ENCODE measurements at regions not wholly inside any gene's neighbourhood (a gene's known extent, or its start where the extent isn't known, plus 50 kb on each side); places are given as distances from the start of the nearest gene placed in this dataset.

DNA sequence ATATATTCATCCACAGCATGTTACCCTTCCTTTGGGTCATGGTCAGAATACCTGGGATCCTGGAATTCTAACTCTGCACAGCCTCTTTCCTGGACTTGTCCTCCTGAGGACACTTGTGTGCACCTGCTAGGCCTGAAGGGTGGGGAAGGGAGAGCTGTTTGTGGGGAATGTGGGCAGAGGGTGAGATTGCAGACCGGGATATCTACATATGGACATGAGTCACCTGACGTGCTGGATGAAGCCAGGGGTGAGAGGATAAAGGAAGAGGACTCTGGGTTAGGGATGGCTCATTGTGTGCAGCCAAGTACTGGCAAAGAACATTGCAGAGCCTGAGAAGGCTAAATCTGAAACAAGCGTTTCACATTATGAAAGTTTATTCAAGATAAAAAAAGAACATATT is 241.4 kb upstream of the RPS23 start:
- Histone ChIP-seq H3K9ac (ENCODE audit: low read length) (no peak overlapping the region), H3K4me1 (ENCODE audit: control insufficient read depth in 1 of 2, insufficient read depth in 2 of 2, low read length in 2 of 2) (no peaks in the 10 kb centered on the region), H3K9me3 (ENCODE audit: control insufficient read depth in 1 of 2, insufficient read depth in 1 of 2, low read depth in 1 of 2, low read length in 2 of 2) (no peaks in the 10 kb centered on the region), H3K4me3 (replicated peaks in 1 of 2; ENCODE audit: low read depth in 1 of 2, low read length in 2 of 2) (no peak overlapping the region), H3K79me2 (ENCODE audit: insufficient read depth, low read length) (no peaks in the 10 kb centered on the region; the same call in 1 of the 2 replicates), H4K20me1 (ENCODE audit: insufficient read depth) (no peaks in the 10 kb centered on the region), H3K36me3 (ENCODE audit: control insufficient read depth in 1 of 2, insufficient read depth in 2 of 2, low read length in 2 of 2) (no peaks in the 10 kb centered on the region), H2AFZ (ENCODE audit: low read depth, low read length, poor library complexity, severe bottlenecking) (no peak overlapping the region), H3K27ac (ENCODE audit: low read depth, low read length) (no peak overlapping the region), H3K9me2 (ENCODE audit: insufficient read depth) (no peaks in the 10 kb centered on the region), H3K4me2 (ENCODE audit: low read length) (no peak overlapping the region), H3K27me3 (ENCODE audit: insufficient read depth, low read length) (no peaks in the 10 kb centered on the region)
- intact Hi-C loops (cut with micrococcal nuclease) = no loop called here
- no TSS peak for BruUV-seq (replicated peaks)
- DNase-seq (ENCODE audit: low read depth, low spot score) = no peak
- ChIA-PET RAD21 (ENCODE audit: low non-redundant PET in 1 of 2, low total read pairs in 2 of 2, uncharacterized antibody in 2 of 2, unreplicated experiment in 2 of 2) (no interaction called here), CTCF (no interaction called here), POLR2A (no interaction called here)
- ATAC-seq = no peak
- TF ChIP-seq, protein P1, sequence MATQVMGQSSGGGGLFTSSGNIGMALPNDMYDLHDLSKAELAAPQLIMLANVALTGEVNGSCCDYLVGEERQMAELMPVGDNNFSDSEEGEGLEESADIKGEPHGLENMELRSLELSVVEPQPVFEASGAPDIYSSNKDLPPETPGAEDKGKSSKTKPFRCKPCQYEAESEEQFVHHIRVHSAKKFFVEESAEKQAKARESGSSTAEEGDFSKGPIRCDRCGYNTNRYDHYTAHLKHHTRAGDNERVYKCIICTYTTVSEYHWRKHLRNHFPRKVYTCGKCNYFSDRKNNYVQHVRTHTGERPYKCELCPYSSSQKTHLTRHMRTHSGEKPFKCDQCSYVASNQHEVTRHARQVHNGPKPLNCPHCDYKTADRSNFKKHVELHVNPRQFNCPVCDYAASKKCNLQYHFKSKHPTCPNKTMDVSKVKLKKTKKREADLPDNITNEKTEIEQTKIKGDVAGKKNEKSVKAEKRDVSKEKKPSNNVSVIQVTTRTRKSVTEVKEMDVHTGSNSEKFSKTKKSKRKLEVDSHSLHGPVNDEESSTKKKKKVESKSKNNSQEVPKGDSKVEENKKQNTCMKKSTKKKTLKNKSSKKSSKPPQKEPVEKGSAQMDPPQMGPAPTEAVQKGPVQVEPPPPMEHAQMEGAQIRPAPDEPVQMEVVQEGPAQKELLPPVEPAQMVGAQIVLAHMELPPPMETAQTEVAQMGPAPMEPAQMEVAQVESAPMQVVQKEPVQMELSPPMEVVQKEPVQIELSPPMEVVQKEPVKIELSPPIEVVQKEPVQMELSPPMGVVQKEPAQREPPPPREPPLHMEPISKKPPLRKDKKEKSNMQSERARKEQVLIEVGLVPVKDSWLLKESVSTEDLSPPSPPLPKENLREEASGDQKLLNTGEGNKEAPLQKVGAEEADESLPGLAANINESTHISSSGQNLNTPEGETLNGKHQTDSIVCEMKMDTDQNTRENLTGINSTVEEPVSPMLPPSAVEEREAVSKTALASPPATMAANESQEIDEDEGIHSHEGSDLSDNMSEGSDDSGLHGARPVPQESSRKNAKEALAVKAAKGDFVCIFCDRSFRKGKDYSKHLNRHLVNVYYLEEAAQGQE (IDR thresholded peaks at IDR 0.05; ENCODE audit: low read depth) = no peak
- no peak for TF ChIP-seq SRF (IDR thresholded peaks at IDR 0.05; ENCODE audit: low read depth)
- TF ChIP-seq, protein P2, sequence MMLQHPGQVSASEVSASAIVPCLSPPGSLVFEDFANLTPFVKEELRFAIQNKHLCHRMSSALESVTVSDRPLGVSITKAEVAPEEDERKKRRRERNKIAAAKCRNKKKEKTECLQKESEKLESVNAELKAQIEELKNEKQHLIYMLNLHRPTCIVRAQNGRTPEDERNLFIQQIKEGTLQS (IDR thresholded peaks at IDR 0.05) = no peak
- no peak for TF ChIP-seq SIN3A (IDR thresholded peaks at IDR 0.05; ENCODE audit: low read depth)
- no peak for TF ChIP-seq FOSL1 (IDR thresholded peaks at IDR 0.05; ENCODE audit: low read depth)
- no peak for TF ChIP-seq JUND (IDR thresholded peaks at IDR 0.05)
- no peak for TF ChIP-seq ZFX (IDR thresholded peaks at IDR 0.05)
- TF ChIP-seq EGR1 (IDR thresholded peaks at IDR 0.05; ENCODE audit: low read depth) = no peak
- no peak for TF ChIP-seq TCF7L2 (IDR thresholded peaks at IDR 0.05; ENCODE audit: borderline replicate concordance, extremely low read depth, insufficient read depth, insufficient read length)
- TF ChIP-seq POLR2AphosphoS5 (IDR thresholded peaks at IDR 0.05; ENCODE audit: low read depth, low read length) = no peak
- TF ChIP-seq, protein P3, sequence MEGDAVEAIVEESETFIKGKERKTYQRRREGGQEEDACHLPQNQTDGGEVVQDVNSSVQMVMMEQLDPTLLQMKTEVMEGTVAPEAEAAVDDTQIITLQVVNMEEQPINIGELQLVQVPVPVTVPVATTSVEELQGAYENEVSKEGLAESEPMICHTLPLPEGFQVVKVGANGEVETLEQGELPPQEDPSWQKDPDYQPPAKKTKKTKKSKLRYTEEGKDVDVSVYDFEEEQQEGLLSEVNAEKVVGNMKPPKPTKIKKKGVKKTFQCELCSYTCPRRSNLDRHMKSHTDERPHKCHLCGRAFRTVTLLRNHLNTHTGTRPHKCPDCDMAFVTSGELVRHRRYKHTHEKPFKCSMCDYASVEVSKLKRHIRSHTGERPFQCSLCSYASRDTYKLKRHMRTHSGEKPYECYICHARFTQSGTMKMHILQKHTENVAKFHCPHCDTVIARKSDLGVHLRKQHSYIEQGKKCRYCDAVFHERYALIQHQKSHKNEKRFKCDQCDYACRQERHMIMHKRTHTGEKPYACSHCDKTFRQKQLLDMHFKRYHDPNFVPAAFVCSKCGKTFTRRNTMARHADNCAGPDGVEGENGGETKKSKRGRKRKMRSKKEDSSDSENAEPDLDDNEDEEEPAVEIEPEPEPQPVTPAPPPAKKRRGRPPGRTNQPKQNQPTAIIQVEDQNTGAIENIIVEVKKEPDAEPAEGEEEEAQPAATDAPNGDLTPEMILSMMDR (IDR thresholded peaks at IDR 0.05 in 2 of 3, conservative IDR thresholded peaks at IDR 0.05 in 1 of 3; ENCODE audit: borderline replicate concordance in 1 of 3, insufficient read depth in 1 of 3, low read depth in 2 of 3, low read length in 2 of 3) = no peak
- no peak for TF ChIP-seq POLR2A (IDR thresholded peaks at IDR 0.05; ENCODE audit: borderline replicate concordance, extremely low read depth, insufficient read depth, insufficient read length)
- TF ChIP-seq, protein P4, sequence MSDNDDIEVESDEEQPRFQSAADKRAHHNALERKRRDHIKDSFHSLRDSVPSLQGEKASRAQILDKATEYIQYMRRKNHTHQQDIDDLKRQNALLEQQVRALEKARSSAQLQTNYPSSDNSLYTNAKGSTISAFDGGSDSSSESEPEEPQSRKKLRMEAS (IDR thresholded peaks at IDR 0.05) = no peak
- no peak for TF ChIP-seq RAD21 (IDR thresholded peaks at IDR 0.05; ENCODE audit: low read depth)
- TF ChIP-seq CBX3 (IDR thresholded peaks at IDR 0.05; ENCODE audit: low read depth) = no peak
- no peak for TF ChIP-seq SP1 (IDR thresholded peaks at IDR 0.05; ENCODE audit: low read depth)
- TF ChIP-seq, protein P5, sequence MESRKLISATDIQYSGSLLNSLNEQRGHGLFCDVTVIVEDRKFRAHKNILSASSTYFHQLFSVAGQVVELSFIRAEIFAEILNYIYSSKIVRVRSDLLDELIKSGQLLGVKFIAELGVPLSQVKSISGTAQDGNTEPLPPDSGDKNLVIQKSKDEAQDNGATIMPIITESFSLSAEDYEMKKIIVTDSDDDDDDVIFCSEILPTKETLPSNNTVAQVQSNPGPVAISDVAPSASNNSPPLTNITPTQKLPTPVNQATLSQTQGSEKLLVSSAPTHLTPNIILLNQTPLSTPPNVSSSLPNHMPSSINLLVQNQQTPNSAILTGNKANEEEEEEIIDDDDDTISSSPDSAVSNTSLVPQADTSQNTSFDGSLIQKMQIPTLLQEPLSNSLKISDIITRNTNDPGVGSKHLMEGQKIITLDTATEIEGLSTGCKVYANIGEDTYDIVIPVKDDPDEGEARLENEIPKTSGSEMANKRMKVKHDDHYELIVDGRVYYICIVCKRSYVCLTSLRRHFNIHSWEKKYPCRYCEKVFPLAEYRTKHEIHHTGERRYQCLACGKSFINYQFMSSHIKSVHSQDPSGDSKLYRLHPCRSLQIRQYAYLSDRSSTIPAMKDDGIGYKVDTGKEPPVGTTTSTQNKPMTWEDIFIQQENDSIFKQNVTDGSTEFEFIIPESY (IDR thresholded peaks at IDR 0.05; ENCODE audit: extremely low read depth, insufficient replicate concordance, low read length) = no peak
- no peak for TF ChIP-seq ELF1 (IDR thresholded peaks at IDR 0.05; ENCODE audit: borderline replicate concordance, low read depth)
